Fibroblast of lung (primary cell): ENCODE measurements at regions not wholly inside any gene's neighbourhood (a gene's known extent, or its start where the extent isn't known, plus 50 kb on each side); places are given as distances from the start of the nearest gene placed in this dataset.

Source experiments
- CTCF ChIP-seq, 2 donors: IDR thresholded peaks in 1 of 2; conservative IDR thresholded peaks in 1 of 2; 1 replicate in 1 of 2; 2 replicates in 1 of 2; pipeline ENCODE4 v1.5.1; 2011 to 2012; ENCODE audit warnings: low read length in 2 of 2, control low read depth in 1 of 2, inconsistent platforms in 1 of 2, low read depth in 1 of 2, mild to moderate bottlenecking in 1 of 2
- EZH2 ChIP-seq: IDR thresholded peaks from 2 replicates; pipeline ENCODE4 v1.5.1; 2012; ENCODE audit warnings: low read length, control low read depth, mild to moderate bottlenecking; ENCODE audit errors: missing control alignments

- TF ChIP-seq CTCF (conservative IDR thresholded peaks at IDR 0.05 in 1 of 2, IDR thresholded peaks at IDR 0.05 in 1 of 2; ENCODE audit: low read depth in 1 of 2, low read length in 2 of 2) (no peak), EZH2 (no peak)
Measured at GRCh38 chr14:89730687-89731086, 223.8 kb downstream of the EFCAB11 start.
